ENCODE measurements at regions not wholly inside any gene's neighbourhood (a gene's known extent, or its start where the extent isn't known, plus 50 kb on each side); places are given as distances from the start of the nearest gene placed in this dataset.

DNA sequence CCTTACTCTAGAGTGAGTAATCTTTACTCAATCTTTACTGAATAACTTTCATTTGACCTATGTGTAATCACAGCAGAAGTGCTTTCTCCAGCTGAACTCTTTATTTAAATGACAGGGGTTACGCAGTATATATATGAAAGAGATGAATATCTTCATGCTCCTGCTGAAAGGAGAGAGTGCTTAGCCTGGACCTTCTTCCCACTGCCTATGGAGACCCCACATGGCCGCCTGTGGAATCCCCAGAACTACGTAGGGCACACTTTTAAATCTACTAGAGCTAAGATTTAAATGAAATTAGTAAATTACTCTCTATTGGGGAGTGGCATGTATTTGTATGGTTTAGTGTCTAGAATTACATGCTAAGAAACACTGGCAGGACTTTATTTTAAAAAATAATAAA lies 391.2 kb downstream of the ANKRD50 start:
- DNase-seq (ENCODE audit: low spot score) = no peak

DNA sequence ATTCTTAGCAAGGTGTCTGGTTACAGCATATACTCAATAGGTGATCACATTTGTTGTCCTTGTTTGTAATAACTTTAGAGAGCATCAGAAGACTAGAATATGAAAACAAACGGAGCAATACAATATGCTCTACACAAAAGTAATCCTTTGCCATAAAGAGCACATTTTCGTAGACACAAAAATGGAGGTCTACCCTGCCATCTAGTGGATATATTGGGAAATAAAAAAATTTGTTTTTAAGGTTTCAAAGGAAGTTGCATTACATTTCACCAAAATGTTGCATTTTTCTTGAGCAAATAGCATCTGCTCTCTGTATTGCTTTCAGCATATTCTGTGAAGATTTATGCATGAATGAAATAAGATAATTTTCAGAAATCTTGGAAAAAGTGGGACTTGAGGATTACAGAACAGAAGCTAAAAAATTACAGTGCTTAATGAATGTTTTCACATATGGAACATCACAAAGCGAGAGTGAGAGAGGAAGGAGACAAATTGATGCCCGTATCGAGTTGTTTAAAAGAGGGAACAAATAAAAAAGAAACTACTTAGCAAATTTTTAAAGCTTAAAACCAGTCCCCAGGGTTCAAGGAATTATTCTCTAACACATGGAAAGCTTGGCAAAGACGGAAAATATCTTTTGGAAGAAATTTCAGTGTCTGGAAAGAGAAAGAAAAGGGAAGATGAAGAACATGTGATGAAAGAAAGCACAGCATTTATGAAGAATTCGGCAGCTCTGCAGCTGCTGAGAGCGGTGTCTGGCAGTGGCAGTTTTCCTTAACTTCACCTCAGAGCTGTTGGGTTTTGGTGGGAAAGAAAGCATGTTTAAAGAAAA lies 390.1 kb downstream of the ANKRD50 start:
- peak; percentile 32 for DNase-seq (ENCODE audit: low spot score)

DNA sequence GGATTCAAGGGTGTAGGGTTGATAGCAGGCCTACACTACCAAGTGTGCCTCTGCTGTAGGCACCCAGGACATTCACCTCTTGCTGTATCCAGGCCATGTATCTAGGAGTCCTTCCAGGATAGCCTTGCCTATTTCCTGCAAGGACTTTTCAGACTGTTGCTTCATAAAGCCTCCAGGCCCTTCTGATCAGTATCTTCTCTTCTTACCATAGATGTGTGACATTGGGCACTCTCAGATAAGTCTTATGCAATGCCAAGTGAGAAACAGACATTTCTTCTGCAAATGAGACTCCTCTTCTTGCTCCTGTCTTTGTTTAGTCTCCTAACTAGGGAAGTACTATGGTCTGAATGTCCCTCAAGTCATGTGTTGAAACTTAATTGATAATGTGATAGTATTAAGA lies 386.8 kb downstream of the ANKRD50 start:
- DNase-seq (ENCODE audit: low spot score) = no peak

DNA sequence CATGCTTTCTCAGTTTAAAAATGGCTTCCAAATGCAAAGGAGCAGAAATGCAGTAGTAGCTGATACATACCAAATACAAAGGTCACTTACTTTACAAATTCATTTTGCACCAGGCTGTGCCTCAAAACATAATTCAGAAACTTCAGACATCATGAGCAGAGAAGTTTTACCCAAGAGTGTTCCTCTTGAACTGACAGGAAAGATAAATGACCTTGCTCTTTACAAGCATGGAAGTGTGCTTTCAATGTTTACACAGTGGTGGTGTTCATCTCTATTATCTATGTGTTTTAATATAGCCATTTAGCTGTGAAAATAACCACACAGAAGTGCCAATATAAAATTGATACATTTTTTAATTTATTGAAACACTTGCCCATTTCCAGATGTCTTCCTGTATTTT lies 383.4 kb downstream of the ANKRD50 start:
- DNase-seq (ENCODE audit: low spot score) = no peak

DNA sequence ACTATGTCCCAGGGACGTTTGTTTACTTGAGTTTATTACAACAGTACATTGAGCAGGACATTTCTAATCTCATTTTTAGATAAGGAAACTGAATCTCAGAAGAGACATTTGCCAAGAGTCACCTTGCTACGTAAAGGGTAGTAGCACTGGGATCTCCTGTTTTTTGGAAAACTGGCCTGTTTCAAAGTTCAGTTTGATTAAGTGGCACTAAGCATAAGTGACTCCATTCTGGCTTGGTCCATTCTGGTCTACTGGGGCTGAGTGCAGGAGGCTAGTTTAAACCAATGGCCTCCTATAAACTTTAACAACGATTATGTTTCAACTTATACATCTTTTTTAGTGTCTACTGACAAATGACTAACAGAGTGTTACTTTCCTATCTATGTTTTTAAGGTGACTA lies 382.5 kb downstream of the ANKRD50 start:
- DNase-seq (ENCODE audit: low spot score) = no peak

DNA sequence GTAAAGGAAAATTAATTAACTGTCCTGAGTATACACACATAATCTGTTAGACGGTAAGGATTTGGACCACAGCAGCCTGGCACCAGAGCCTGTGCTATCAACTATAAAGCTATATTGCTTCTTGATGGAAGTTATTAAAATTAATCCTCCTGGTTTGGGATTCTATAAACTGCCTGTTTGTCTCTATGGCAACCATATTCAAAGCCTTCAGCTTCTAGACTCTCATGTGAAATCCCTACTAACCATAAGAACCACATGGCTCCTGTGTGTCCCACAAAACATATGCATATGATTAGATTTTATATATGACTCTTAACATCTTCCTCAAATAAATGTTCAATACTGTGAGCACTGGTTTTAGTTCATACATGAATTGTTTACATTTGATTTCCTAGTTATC lies 380.8 kb downstream of the ANKRD50 start:
- no peak for DNase-seq (ENCODE audit: low spot score)

DNA sequence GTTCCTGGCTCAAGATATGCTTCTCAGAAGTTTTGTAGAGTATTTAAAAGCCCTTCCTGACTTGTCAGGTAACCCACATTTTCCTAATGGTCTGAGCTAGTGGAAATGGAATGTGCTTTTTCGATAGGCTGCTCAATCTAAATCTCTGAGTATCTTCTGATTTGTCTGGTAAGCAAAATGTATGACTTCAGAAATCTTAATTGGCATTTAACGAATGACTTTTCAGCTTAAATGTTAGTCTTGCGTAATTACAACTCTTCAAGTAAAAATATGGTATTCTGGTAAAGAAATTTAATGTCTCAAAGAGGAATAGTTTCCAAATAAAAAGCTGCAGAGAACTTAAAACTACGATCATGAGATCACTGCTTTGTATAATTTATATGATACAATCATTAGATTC lies 379.1 kb downstream of the ANKRD50 start:
- no peak for DNase-seq (ENCODE audit: low spot score)

DNA sequence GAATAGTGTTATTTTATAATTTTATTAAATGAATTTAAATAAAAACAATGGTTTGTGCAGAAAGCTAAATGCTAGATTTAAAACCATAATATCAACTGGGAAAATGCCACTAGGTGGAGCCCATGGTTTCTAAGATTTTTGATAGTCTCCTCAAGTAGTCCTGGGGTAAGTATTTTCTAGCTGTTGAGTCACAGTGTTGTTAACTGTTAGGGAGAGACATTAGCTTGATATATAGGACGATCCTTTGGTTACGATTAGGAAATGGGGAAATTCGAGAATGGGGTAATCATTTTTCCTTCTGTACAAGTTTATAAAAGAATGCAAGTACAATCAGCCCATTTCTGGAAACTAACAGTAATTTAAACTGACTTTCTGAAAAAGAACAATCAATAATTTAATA lies 378.4 kb downstream of the ANKRD50 start:
- peak; percentile 67 for DNase-seq (ENCODE audit: low spot score)

DNA sequence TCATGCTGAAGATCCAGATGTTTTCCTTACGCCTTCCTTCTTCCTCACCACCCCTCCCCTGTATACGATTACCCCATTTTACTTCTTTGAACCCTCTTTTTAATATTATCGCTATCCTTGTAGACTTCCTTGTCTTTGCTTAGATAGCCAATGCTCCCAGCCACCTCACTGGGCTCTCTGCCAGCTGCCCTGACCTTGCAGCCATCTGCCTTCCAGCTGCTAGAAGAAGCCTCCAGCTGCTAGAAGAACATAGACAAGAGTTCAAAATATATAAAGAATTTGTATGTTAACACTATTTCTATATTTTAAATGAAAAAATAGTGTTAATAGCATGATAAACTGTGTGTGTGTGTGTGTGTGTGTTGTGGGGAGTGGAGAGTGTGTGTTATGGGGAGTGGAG lies 374.7 kb downstream of the ANKRD50 start:
- no peak for DNase-seq (ENCODE audit: low spot score)

DNA sequence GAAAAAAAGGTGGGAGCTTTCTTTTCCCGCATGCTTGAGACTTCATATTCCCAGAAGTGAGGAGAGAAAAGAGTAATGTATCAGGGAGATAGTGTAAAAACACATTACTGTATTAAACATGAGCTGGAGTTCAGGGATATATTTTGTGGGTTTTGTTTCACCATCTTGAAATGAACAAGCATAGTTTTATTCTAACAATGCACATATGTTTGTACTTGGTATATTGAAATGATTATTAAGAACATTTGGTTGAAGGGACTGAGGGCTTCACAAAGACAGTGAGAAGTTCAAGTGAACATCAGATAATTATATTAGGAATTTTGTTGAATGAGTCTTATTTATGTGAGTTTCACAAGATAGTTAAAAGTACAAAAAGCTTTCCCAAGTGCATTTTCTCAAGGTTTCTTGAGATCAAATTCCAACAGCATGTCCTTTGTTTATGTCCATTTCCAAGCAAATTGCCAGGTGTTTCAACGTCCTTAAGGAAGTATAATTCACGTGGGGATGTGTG lies 368.8 kb downstream of the ANKRD50 start:
- no peak for DNase-seq (ENCODE audit: low spot score)

DNA sequence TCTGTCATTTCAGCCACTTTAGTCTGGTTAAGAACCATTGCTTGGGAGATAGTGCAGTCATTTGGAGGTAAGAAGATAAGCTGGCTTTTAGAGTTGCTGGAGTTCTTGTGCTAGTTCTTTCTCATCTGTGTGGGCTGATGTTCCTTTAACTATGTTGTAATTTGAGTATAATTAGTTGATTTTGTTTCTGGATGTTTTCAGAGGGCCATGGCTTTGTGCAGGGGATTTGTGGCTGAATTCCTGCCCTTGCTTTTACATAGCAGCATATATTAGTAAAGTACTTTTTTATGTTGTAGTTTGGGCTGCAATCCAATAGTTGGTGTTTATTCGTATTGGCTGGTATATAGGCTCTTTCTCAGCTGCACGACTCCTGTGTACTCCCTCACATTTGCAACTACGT lies 339.6 kb downstream of the ANKRD50 start:
- no peak for DNase-seq (ENCODE audit: low spot score)

DNA sequence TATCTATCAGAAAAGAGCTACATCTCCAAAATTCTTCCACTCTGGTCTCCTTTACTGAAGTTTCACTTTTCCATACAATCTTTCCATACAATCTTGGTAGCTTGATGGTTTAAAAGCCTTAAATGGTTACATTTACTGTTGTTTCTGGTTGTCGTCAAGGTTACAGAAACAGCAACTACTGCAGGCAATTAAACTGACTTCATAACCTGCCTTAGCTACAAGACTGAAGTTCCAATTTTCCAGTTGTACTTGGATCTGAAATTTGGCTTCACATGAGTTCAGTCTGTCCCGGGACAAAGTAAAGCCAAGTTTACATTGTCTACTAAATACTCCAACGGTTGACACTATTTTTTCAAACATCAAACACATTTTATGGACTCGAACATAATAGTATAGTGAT lies 326.4 kb downstream of the ANKRD50 start:
- DNase-seq (ENCODE audit: low spot score) = no peak

DNA sequence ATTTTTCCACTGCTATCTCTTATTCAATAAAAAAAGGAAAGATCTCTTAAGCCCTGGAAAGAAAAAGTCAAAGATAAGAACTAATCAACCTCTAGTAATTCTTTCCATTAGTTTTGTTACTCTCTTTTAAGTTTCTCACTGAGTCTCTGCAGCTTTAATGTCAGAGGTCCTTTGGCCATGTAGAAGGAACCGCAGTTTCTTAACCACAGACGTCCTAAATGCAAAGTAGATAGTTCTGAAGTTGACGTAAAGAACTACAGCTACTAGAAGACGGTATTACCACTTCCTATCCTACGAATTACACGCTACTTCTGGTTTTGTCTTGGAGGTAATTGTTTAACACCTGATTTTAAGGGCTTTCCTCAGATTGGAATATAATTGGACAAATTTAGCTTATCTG lies 325.9 kb downstream of the ANKRD50 start:
- DNase-seq (ENCODE audit: low spot score) = no peak

DNA sequence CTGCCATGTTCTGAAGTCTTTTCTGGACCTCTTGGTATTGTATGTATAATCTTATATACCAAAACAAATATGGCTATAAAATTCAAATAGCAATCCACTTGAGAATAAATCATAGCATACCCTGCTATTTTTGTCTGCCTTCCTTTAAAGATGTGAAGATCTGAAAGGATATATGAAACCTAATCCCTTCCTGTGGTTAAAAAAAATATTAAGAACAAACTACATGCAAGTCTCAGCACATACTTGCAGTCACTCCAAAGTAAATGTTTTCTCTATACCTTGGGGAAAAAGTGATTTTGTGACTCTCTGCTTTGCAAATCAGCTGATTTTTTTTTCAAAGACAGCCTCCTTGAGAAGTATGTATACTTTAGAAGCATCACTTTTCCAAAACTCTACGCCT lies 322.9 kb downstream of the ANKRD50 start:
- DNase-seq (ENCODE audit: low spot score) = no peak

DNA sequence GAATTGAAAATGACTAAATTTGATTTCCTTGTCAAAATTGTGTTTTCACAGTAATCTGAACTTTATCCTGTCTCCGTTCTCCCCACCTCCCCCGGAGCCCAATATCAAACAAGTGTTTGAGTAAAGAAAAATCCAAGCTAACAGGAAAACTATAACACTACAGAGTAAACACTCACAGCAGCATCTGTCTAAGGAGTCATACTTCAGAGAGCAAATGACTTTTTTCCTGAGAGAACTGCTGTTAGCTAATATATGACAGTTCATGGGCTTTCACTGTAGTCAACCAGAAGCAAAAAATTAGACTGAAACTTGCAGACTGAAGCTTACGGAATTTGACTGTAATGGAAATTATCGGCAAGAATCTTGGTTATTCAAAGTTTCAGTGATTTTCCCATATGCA lies 321.7 kb downstream of the ANKRD50 start:
- DNase-seq (ENCODE audit: low spot score) = no peak

DNA sequence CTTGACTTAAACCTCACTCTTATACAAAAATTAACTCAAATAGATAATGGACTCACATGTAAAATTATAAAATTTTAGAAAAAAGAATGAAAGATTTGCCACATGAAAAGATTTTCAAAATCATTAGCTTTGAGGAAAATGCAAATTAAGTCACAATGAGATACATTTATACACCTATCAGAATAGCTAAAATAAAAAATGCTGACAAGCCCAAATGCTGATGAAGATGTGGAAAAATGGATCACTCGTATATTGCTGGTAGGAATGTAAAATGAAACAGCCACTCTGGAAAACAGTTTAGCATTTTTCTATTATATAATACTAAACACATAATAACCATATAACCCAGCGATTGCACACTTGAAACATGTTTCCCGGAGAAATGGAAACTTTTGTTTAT lies 316.2 kb downstream of the ANKRD50 start:
- no peak for DNase-seq (ENCODE audit: low spot score)

DNA sequence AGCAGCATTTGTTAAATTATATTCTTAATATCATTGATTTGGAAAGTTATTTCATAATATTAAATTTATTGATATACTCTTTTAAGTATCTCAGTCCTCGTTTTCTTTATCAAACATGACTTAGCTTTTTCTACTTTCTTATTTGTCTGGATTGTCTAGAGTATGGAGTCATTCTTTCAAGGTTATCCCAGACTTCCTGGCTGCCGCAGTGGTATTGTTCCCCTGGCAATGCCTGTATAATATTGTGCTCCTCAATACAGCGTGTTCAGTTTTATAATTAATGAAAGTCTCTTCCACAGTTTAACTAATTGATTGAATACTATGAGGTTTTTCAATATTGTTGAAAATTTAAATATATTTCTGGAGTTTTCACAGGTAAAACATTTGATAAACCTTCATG lies 310.9 kb downstream of the ANKRD50 start:
- DNase-seq (ENCODE audit: low spot score) = no peak

DNA sequence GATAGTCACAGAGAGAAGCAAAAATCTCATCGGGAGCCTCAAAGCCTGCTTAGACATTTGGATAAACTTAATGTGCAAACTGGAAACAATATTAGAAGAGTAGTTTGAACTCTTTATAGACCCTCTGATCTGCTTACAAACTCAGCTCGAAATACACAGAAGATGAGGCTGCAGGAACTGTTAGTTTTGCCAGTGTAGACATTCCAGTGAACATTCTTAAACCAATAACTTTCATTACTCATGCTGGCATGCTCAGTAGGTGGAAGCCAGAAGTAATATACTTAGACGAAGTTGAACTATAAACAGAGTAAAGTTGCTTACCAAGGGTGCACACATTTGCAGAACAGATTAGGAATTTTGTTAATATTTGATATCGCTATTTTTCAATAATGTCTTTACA lies 303.5 kb downstream of the ANKRD50 start:
- DNase-seq (ENCODE audit: low spot score) = peak; percentile 14

DNA sequence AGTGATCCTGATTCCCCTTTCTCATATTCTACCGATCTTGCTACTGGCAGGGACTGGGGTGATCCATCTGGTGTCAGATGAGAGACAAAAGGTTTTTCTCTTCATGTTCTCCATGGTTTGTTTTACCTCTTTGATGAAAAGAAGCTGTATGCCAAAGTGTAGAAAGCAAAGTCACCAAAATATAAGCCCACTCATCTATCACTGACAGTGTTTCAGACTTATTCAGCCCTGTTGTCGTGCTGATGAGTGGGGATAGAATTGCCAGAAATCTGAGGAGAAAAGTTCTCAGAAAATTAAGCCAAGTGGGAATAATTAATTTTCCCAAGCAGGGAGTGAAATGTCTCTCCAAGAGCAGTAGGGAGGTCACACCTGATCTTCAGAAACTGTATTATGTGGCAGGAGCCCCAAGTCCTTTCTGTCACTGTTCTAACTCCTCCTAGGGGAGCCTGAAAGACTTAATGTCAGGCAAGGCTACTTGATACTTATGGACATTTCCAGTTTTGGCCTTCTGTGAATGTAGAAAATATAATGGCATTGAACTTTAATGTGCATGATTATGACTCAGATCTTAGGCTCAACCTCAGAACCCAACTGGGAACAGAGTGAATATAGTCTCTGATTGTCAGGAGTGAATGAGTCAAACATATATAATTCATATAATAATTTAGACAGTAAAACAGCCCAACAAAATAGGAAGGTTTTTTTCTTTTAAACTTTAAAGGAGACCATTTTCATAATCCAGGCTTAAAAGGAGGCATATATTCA lies 298.1 kb downstream of the ANKRD50 start:
- DNase-seq (ENCODE audit: low spot score) = no peak

DNA sequence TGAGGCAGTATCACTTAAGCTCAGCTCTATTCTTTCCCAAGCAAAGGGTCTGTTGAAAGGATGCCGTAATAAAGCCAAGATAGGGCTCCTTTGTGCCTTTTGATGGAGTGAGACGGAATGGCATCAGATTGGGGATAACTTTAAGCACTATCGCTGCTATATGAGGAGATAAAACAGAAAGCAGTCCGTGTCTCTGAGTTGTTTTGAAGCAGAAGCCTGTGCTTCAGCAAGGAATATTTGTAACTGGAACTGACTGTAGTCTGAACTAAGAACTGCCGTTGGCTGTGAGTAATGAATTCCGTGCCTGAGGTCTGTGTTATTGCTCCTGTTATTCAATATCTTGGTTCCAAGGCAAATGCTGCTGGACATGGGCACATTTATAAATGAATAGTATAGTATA lies 297.4 kb downstream of the ANKRD50 start:
- no peak for DNase-seq (ENCODE audit: low spot score)

DNA sequence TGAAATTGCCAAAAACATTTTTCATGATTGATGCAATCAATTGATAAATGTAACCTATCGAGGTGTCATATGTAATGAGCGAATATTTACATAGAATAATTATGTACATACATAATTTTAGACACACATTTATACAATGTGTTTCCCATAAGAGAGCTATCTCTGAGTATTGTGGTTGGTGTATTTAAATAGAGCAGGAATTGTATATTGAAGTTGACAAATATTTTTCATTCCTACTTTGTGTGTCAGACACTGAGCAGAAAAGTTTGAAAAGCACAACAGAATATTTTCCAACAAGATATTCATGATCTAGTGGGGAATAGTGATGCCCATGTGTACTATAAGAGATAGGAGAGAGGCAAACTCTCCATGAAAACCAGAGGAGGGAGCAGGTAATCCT lies 295.2 kb downstream of the ANKRD50 start:
- DNase-seq (ENCODE audit: low spot score) = no peak

DNA sequence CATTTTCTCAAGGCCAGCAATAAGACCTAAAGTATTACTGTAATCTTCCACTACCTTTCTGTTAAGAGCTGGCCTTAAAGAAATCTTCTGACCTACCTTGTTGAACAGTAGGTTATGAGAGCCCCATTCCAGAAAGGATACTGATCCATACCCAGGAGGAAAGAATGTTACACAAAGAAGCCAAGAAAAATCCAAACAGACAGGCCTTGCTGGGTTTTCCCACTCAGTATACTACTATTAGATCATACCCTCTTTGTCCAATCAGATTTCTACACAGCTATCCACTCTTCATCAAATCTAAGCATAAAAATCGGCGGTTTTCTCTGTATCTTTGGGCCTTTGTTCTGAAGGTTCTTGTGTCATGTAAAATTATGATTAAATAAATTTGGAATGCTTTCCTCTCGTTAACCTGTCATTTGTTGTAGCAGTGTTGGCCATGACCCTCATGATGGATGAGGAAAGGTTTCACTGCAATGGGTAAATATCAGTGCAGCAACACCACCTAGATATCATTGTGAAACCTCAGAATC lies 292.3 kb downstream of the ANKRD50 start:
- peak; percentile 27 for DNase-seq (ENCODE audit: low spot score)

DNA sequence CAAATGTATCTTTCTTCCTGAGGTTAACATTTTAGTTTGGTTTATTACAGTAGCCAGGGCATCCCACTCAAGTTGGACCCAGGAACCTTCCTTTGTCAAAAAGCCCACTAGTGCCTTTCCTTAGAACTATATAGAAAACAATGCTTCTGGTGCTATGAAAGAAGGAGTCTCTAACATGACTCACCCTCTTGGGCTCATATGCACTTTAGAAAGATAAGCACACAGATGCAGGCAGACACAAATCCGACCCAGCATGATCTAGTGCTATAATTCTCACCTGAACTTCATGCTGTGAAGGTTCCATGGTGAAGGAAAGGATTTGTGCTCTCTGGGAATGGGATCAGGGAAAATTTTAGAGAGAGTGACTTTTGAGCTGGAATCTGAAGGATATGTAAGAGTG lies 289.4 kb downstream of the ANKRD50 start:
- DNase-seq (ENCODE audit: low spot score) = peak; percentile 23

All from A172 (cell line).